Mucosa of stomach (tissue), 1 donor: ENCODE measurements at regions not wholly inside any gene's neighbourhood (a gene's known extent, or its start where the extent isn't known, plus 50 kb on each side); places are given as distances from the start of the nearest gene placed in this dataset.

Experiments
- H3K27me3 ChIP-seq: one replicate; pipeline ENCODE4 v1.7.0; 2013; ENCODE audit warnings: mild to moderate bottlenecking, low read length; ENCODE audit not compliant: control insufficient read depth, insufficient read depth
- H3K36me3 ChIP-seq: one replicate; pipeline ENCODE4 v1.7.0; 2013; ENCODE audit warnings: low read length; ENCODE audit not compliant: control insufficient read depth, insufficient read depth
- H3K4me1 ChIP-seq: one replicate; pipeline ENCODE4 v1.7.0; 2013; ENCODE audit warnings: mild to moderate bottlenecking, low read length; ENCODE audit not compliant: control insufficient read depth, insufficient read depth
- H3K4me3 ChIP-seq: one replicate; pipeline ENCODE4 v1.7.0; 2013; ENCODE audit warnings: low read length
- H3K9ac ChIP-seq: one replicate; pipeline ENCODE4 v1.7.0; 2013; ENCODE audit warnings: mild to moderate bottlenecking, low read length, moderate library complexity
- H3K9me3 ChIP-seq: one replicate; pipeline ENCODE4 v1.7.0; 2013; ENCODE audit warnings: mild to moderate bottlenecking, low read length, moderate library complexity; ENCODE audit not compliant: control insufficient read depth
- donor health status: Pancreatic carcinoma.

- Histone ChIP-seq H3K4me3 (no peak overlapping the region), H3K9ac (no peak overlapping the region), H3K36me3 (no peaks in the 10 kb centered on the region), H3K4me1 (peaks cover 26% of the 10 kb centered on the region), H3K9me3 (no peaks in the 10 kb centered on the region), H3K27me3 (peaks cover 5% of the 10 kb centered on the region)
Measured at GRCh38 chr16:85428168-85428898, 184.8 kb upstream of the GSE1 start.

DNA sequence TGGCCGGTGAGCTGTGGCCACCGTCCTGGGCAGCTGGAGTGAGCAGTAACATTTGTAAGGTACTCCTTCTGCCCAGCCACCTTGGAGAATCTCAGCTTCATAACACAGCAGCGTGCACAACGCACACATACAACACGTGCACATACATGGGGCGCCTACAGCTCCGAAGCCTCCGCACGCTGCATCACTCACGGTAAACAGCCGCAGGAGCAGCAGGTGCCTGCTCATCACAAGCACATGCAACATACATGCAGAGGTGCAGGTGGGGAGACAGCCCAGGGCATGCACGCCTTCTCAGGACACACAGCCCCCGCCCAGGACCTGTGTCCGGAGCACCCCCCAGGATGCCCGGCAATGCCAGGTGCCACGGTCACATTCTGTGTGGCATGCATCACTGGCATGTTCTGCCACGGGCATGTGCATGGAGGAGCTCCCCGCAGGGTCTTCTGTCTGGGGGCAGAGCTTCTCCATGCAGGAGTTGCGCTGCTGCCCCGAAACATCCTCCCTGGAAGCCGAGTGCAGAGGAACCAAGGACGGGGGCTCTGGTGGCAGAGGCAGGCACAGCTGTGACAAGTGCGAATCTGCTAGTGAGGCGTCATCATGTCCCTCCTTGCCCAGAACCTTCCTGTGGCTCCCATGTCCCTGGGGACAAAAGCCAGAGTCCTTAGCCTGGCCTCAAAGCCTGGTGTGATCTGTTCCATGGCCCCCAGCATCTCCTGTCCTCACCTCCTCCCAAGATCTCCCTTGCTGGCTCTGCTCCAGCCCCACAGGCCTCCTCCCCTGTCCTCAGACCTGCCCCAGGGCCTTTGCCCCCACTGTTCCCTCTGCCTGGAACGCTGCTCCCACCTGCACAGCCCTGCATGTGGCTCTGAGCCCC is 184.0 kb upstream of the GSE1 start:
- no peaks in the 10 kb centered on the region for H3K9me3 ChIP-seq
- H3K36me3 ChIP-seq = no peaks in the 10 kb centered on the region
- no peak overlapping the region for H3K4me3 ChIP-seq
- no peak overlapping the region for H3K9ac ChIP-seq
- H3K4me1 ChIP-seq = peaks cover 18% of the 10 kb centered on the region
- peaks cover 5% of the 10 kb centered on the region for H3K27me3 ChIP-seq

- Histone ChIP-seq H3K4me1 (peaks cover 10% of the 10 kb centered on the region), H3K9ac (no peak overlapping the region), H3K9me3 (no peaks in the 10 kb centered on the region), H3K36me3 (no peaks in the 10 kb centered on the region), H3K4me3 (no peak overlapping the region), H3K27me3 (peaks cover 5% of the 10 kb centered on the region)
Measured at GRCh38 chr16:85429776-85430522, 183.2 kb upstream of the GSE1 start.

DNA sequence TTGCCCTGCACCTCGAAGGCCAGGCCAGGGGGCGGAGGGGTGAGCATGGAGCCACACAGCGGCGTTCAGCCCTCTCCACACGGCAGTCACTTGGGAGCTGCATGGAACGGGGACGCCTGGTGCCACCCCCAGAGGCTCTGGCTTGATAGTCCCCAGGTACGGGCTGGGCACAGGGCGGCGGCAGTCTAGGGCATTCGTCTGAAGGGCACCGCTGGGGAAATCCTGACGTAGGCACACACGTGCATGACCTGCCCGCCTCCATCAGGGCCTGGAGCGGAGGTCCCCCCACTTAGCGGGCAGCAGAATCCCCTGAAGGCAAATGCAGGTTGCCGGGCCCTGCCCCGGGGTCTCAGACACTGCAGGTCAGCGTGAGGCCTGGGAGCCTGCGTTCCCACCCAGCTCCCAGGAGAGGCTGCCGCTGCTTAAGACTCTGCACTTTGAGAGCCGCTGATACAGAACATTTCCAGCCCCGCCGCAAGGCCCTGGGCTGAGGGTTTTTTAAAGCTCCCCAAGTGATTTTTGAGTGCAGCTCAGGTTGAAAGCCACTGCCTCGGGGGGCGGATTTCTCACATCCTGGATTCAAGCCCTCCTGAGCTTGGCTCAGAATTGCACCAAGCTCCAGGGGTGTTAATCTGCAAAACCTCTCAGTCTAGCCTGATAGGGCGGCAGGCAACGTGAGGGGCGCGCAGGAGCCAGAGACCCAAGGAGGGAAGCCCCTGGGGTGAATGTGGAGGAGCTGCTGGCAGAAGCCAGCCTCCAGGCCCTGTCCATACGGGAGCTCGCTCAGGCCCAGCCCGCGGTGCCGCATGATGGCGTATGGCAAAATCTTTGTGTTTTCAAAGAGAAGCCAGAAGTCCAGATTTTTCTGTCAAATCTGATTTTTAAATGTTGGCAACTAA is 182.3 kb upstream of the GSE1 start:
- Histone ChIP-seq H3K4me3 (no peak overlapping the region), H3K27me3 (peaks cover 5% of the 10 kb centered on the region), H3K36me3 (no peaks in the 10 kb centered on the region), H3K4me1 (peaks cover 5% of the 10 kb centered on the region), H3K9me3 (no peaks in the 10 kb centered on the region), H3K9ac (no peak overlapping the region)

DNA sequence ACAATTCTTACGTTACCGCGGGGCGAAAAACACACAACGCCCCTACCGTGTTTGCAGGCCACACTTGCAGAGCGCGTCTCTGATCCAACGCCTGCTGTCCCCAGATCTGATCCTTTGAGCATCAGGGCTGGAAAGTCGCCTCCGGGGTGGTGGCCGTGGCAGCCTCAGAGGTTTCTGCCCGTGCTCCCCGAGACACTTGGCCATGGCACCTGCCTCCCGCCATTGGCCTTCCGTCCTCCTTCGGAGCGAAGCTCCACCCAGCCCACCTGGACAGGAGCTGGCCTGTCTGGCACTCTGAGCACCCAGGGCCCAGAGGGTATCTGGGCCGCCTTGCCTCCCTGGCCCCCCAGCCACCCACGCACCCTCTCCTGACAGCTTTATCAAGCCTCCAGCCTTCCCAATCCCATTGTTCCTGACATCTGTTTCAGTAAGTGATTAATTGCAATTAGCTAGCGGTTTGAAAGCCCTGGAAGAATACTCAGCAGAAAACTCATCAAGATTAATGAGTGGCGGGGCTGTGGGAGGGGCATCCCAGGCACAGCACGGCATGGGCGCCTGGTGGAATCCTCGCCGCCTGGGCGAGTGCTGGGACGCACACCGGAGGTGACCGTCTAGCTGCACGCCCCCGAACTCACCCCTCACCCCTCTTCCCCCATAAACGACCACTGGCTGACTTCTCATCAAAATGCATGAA is 181.5 kb upstream of the GSE1 start:
- no peak overlapping the region for H3K4me3 ChIP-seq
- no peaks in the 10 kb centered on the region for H3K9me3 ChIP-seq
- peaks cover 5% of the 10 kb centered on the region for H3K27me3 ChIP-seq
- H3K36me3 ChIP-seq = no peaks in the 10 kb centered on the region
- H3K4me1 ChIP-seq = peaks cover 13% of the 10 kb centered on the region
- H3K9ac ChIP-seq = no peak overlapping the region

GRCh38 chr16:85432606-85433005 is 180.5 kb upstream of the GSE1 start:
- H3K9ac ChIP-seq = no peak overlapping the region
- no peaks in the 10 kb centered on the region for H3K9me3 ChIP-seq
- H3K4me3 ChIP-seq = no peak overlapping the region
- peaks cover 5% of the 10 kb centered on the region for H3K27me3 ChIP-seq
- H3K36me3 ChIP-seq = no peaks in the 10 kb centered on the region
- peaks cover 23% of the 10 kb centered on the region for H3K4me1 ChIP-seq

DNA sequence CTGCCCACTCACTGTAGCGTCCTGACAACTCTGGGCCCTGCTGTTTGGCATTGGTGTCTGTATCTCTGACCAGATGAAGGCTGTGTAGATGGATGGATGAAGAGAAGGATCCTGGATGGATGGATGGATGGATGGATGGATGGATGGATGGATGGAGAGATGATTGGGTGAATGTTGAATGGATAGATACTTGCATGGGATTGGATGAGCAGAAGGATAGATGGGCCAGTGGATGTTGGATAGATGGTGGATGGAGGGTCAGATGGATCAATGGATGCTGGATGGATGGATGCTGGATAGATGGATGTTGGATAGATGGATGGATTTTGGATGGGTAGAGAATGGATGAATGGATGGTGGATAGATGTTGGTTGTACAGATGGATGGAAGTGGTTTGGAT is 179.6 kb upstream of the GSE1 start:
- peaks cover 5% of the 10 kb centered on the region for H3K27me3 ChIP-seq
- no peaks in the 10 kb centered on the region for H3K9me3 ChIP-seq

DNA sequence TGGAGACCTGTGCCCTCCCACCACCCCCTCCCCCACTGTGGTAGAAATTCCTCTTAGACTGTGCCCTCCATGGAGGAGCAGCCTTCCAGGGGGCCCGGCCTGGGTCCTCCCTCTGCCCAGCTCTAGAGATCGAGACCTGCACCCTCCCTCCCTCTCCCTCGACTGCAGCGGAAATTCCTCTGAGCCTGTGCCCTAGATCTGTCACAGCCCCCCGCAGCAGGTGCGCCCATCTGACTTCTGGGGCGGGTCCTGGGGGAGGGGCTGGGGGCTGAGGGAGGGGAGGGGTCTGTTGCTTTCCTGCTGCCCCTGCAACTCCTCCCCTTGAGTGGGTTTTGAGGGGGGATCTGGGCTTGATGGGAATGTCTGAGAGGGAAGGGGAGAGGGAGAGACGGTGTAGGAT is 177.8 kb upstream of the GSE1 start:
- Histone ChIP-seq H3K9me3 (no peaks in the 10 kb centered on the region), H3K27me3 (no peaks in the 10 kb centered on the region), H3K4me1 (peaks cover 34% of the 10 kb centered on the region), H3K4me3 (no peak overlapping the region), H3K36me3 (no peaks in the 10 kb centered on the region), H3K9ac (no peak overlapping the region)

More for the DNA sequence above, 179.6 kb upstream of the GSE1 start:
- H3K9ac ChIP-seq = no peak overlapping the region
- no peak overlapping the region for H3K4me3 ChIP-seq
- H3K36me3 ChIP-seq = no peaks in the 10 kb centered on the region
- peaks cover 27% of the 10 kb centered on the region for H3K4me1 ChIP-seq

GRCh38 chr16:85435700-85436099 is 177.4 kb upstream of the GSE1 start:
- no peaks in the 10 kb centered on the region for H3K27me3 ChIP-seq
- no peaks in the 10 kb centered on the region for H3K9me3 ChIP-seq
- no peaks in the 10 kb centered on the region for H3K36me3 ChIP-seq
- H3K4me3 ChIP-seq = no peak overlapping the region
- no peak overlapping the region for H3K9ac ChIP-seq
- H3K4me1 ChIP-seq = peaks cover 34% of the 10 kb centered on the region

GRCh38 chr16:85436207-85436606 is 176.9 kb upstream of the GSE1 start:
- H3K27me3 ChIP-seq = no peaks in the 10 kb centered on the region
- peak overlapping the region; percentile 3 for H3K9ac ChIP-seq
- no peak overlapping the region for H3K4me3 ChIP-seq
- no peaks in the 10 kb centered on the region for H3K9me3 ChIP-seq
- H3K36me3 ChIP-seq = no peaks in the 10 kb centered on the region
- peaks cover 34% of the 10 kb centered on the region for H3K4me1 ChIP-seq

GRCh38 chr16:85436636-85437165 is 176.4 kb upstream of the GSE1 start:
- no peaks in the 10 kb centered on the region for H3K27me3 ChIP-seq
- H3K9ac ChIP-seq = peak overlapping the region; percentile 3
- no peaks in the 10 kb centered on the region for H3K9me3 ChIP-seq
- H3K4me1 ChIP-seq = peaks cover 34% of the 10 kb centered on the region
- H3K4me3 ChIP-seq = no peak overlapping the region
- no peaks in the 10 kb centered on the region for H3K36me3 ChIP-seq
